Kidney epithelial cell (primary cell): ENCODE measurements at regions not wholly inside any gene's neighbourhood (a gene's known extent, or its start where the extent isn't known, plus 50 kb on each side); places are given as distances from the start of the nearest gene placed in this dataset.
A peak's percentile ranks its signal among the peaks of the same experiment; 100 is the strongest.

ENCODE experiments used
- DNase-seq: peaks from one replicate; pipeline ENCODE4 v3.0.0-alpha.2; 2010; ENCODE audit warnings: low read depth
- H3K27me3 ChIP-seq: 2 replicates; pipeline ENCODE4 v1.6.0; 2011; ENCODE audit warnings: low read length; ENCODE audit not compliant: control insufficient read depth, insufficient read depth
- H3K36me3 ChIP-seq: 2 replicates; pipeline ENCODE4 v1.5.1; 2011; ENCODE audit warnings: low read length; ENCODE audit not compliant: control insufficient read depth, insufficient read depth
- H3K4me3 ChIP-seq: 2 replicates; pipeline ENCODE4 v1.5.1; 2011; ENCODE audit warnings: low read depth, mild to moderate bottlenecking, control low read depth, low read length
- CTCF ChIP-seq: IDR thresholded peaks from 2 replicates; pipeline ENCODE4 v1.5.1; 2011; ENCODE audit warnings: mild to moderate bottlenecking, moderate library complexity, low read length, control low read depth, inconsistent platforms; ENCODE audit not compliant: insufficient read depth, poor library complexity, severe bottlenecking

DNA sequence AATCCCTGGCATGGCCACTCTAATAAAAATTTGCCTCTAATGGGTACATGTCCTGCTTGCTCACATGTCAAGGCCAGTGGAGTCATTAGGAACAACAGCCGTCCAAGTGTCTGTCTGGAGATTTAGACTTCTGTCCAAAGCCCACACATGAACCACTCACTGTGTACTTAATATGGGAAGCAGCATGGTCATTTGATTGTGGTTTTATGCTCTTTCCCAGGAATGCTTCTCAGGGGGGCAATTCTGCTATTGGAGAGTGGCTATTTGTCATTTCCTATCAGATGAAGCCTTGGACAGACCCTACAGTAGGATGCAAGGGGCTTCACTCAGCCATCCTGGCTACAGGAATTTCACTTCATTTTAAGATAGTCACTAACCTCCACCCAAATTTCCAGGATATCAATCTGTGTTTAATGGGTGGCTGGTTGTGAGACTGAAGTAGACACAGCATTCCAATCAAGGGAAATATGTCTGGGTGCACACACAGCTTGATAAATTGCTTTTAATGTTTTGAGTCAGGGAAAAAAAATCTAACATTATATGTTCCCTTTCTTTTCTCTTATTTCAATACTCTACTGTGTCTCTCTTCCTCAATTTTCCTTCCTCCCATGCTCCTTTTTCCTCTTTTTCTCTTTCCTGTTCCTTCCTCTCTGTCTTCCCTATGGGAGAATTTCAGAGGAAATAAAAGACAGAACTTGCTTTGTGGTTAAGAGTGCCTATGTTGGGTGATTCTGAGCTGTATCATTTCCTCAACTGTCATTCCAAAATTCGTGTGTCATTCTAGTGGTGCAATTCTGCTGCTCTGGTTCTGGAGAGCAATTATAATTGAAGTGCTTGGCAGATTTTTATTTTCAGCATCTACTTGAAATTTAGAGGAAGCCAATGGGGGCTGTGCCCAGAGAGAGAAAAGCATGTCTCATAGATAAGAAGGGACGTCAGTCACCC is 320.1 kb downstream of the OSR1 start:
- peak; percentile 28 for DNase-seq
- H3K36me3 ChIP-seq: no peaks in the 10 kb centered on the region
- no peaks in the 10 kb centered on the region for H3K27me3 ChIP-seq
- no peak overlapping the region for H3K4me3 ChIP-seq
- no peak for TF ChIP-seq CTCF

- H3K4me3 ChIP-seq: no peak overlapping the region
Measured at GRCh38 chr2:19036091-19036490, 322.3 kb downstream of the OSR1 start.

GRCh38 chr2:19035238-19035637 is 323.2 kb downstream of the OSR1 start:
- H3K4me3 ChIP-seq: no peak overlapping the region
- TF ChIP-seq CTCF: no peak
- H3K27me3 ChIP-seq: no peaks in the 10 kb centered on the region
- no peak for DNase-seq
- no peaks in the 10 kb centered on the region for H3K36me3 ChIP-seq

More at GRCh38 chr2:19036091-19036490, 322.3 kb downstream of the OSR1 start:
- Histone ChIP-seq H3K27me3 (no peaks in the 10 kb centered on the region), H3K36me3 (no peaks in the 10 kb centered on the region)
- no peak for TF ChIP-seq CTCF
- DNase-seq: no peak

DNA sequence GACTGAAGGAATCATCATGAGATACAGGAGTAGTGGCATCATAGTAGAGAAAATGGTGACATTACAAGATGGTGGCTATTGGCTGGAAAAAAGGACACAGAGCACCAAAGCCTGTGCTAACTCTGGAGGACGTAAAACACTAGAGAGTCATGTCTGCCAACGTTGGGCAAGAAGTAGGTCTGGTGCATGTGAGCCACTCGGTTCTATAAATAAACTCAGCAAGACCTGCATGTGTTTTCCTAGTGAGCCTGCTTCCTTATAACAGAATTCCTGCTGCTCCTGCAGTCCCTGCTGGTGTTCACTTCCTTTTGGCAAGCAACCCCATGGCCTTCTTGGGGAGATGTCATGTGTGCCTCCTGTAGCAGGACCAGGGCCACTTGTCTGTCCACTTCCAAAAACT is 325.2 kb downstream of the OSR1 start:
- no peak for DNase-seq

DNA sequence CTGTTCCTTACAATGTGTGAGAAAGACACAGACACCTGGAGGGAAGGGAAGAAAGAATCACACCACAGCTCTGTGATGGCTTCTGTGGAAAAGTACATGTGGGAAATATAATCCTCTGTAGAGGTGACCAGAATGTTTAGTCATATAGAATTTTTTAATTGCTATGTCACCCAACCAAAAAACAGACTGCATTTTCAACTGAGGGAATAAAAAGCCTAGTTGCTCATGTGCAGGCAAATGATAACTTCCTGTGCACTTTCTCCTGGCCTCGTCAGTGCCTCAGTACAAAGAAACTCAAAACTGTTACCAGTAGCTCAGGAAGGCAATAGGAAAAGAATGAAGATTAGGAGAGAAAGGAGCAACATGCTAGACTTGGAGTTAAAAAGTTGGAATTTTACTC is 326.8 kb downstream of the OSR1 start:
- Histone ChIP-seq H3K36me3 (no peaks in the 10 kb centered on the region), H3K4me3 (no peak overlapping the region), H3K27me3 (no peaks in the 10 kb centered on the region)
- TF ChIP-seq CTCF: no peak
- DNase-seq: no peak

More for the DNA sequence above, 325.2 kb downstream of the OSR1 start:
- Histone ChIP-seq H3K4me3 (no peak overlapping the region), H3K36me3 (no peaks in the 10 kb centered on the region), H3K27me3 (no peaks in the 10 kb centered on the region)
- TF ChIP-seq CTCF: no peak

GRCh38 chr2:19029655-19030054 is 328.8 kb downstream of the OSR1 start:
- TF ChIP-seq CTCF: no peak
- Histone ChIP-seq H3K27me3 (no peaks in the 10 kb centered on the region), H3K4me3 (no peak overlapping the region), H3K36me3 (no peaks in the 10 kb centered on the region)
- no peak for DNase-seq
